H9 (cell line): ENCODE measurements at regions not wholly inside any gene's neighbourhood (a gene's known extent, or its start where the extent isn't known, plus 50 kb on each side); places are given as distances from the start of the nearest gene placed in this dataset.

Source experiments
- DNase-seq: peaks from one replicate; pipeline ENCODE4 v3.0.0-alpha.2; 2017
- H2AFZ ChIP-seq: one replicate; pipeline ENCODE4 v1.6.1; 2013; ENCODE audit warnings: mild to moderate bottlenecking, low read length, control low read depth, moderate library complexity
- H2AK5ac ChIP-seq: 2 replicates; pipeline ENCODE4 v1.6.1; 2013; ENCODE audit warnings: low read length, control low read depth, mixed read lengths; ENCODE audit not compliant: insufficient read length
- H2BK120ac ChIP-seq: one replicate; pipeline ENCODE4 v1.6.1; 2013; ENCODE audit warnings: low read depth, mild to moderate bottlenecking, low read length, control low read depth, inconsistent platforms; ENCODE audit not compliant: poor library complexity, severe bottlenecking
- H2BK12ac ChIP-seq: 2 replicates; pipeline ENCODE4 v1.6.1; 2013; ENCODE audit warnings: low read length, control low read depth, mixed read lengths, low read depth; ENCODE audit not compliant: insufficient read length
- H2BK15ac ChIP-seq: 2 replicates; pipeline ENCODE4 v1.6.1; 2013; ENCODE audit warnings: low read depth, low read length, control low read depth
- H2BK20ac ChIP-seq: one replicate; pipeline ENCODE4 v1.6.1; 2013; ENCODE audit warnings: low read depth, mild to moderate bottlenecking, low read length, control low read depth, inconsistent platforms; ENCODE audit not compliant: poor library complexity, severe bottlenecking
- H2BK5ac ChIP-seq: 2 replicates; pipeline ENCODE4 v1.6.1; 2013; ENCODE audit warnings: low read length, control low read depth, mixed read lengths; ENCODE audit not compliant: insufficient read length
- H3K14ac ChIP-seq: 2 replicates; pipeline ENCODE4 v1.6.1; 2013; ENCODE audit warnings: low read length, control low read depth; ENCODE audit not compliant: insufficient read depth
- H3K18ac ChIP-seq: 2 replicates; pipeline ENCODE4 v1.6.1; 2013; ENCODE audit warnings: low read depth, mild to moderate bottlenecking, mixed read lengths, low read length, control low read depth; ENCODE audit not compliant: insufficient read length
- H3K23ac ChIP-seq: 2 replicates; pipeline ENCODE4 v1.6.1; 2013; ENCODE audit warnings: low read length, control low read depth, mixed read lengths, low read depth; ENCODE audit not compliant: insufficient read length
- H3K23me2 ChIP-seq: 2 replicates; pipeline ENCODE4 v1.6.1; 2013; ENCODE audit warnings: low read depth, mild to moderate bottlenecking, mixed read lengths, low read length, control low read depth; ENCODE audit not compliant: insufficient read length, poor library complexity, severe bottlenecking
- H3K27ac ChIP-seq: 2 replicates; pipeline ENCODE4 v1.5.1; 2013; ENCODE audit warnings: low read length, control low read depth, mixed read lengths, low read depth; ENCODE audit not compliant: insufficient read length
- H3K27me3 ChIP-seq: 2 replicates; pipeline ENCODE4 v1.6.1; 2013; ENCODE audit warnings: low read length, control low read depth, inconsistent platforms; ENCODE audit not compliant: insufficient read depth
- H3K4ac ChIP-seq: 2 replicates; pipeline ENCODE4 v1.6.1; 2013; ENCODE audit warnings: low read depth, mild to moderate bottlenecking, control low read depth, inconsistent platforms, low read length, moderate library complexity
- H3K4me1 ChIP-seq: 2 replicates; pipeline ENCODE4 v1.6.1; 2013; ENCODE audit warnings: low read length, control low read depth, inconsistent platforms; ENCODE audit not compliant: insufficient read depth
- H3K4me2 ChIP-seq: 2 replicates; pipeline ENCODE4 v1.6.1; 2013; ENCODE audit warnings: low read length, control low read depth, mixed read lengths; ENCODE audit not compliant: insufficient read length, insufficient read depth
- H3K56ac ChIP-seq: 2 replicates; pipeline ENCODE4 v1.6.1; 2013; ENCODE audit warnings: low read depth, mild to moderate bottlenecking, mixed read lengths, low read length, control low read depth; ENCODE audit not compliant: insufficient read length
- H3K79me1 ChIP-seq: 2 replicates; pipeline ENCODE4 v1.6.1; 2013; ENCODE audit warnings: low read depth, mild to moderate bottlenecking, moderate library complexity, low read length, control low read depth, inconsistent platforms; ENCODE audit not compliant: insufficient read depth, poor library complexity, severe bottlenecking
- H3K79me2 ChIP-seq: 2 replicates; pipeline ENCODE4 v1.6.1; 2013; ENCODE audit warnings: low read length, control low read depth, inconsistent platforms; ENCODE audit not compliant: insufficient read depth
- H3K9ac ChIP-seq: 2 replicates; pipeline ENCODE4 v1.6.1; 2013; ENCODE audit warnings: low read length, control low read depth, mixed read lengths; ENCODE audit not compliant: insufficient read length; ENCODE audit errors: extremely low read depth
- H3K9me3 ChIP-seq: one replicate; pipeline ENCODE4 v1.6.1; 2013; ENCODE audit warnings: low read depth, low read length, inconsistent platforms; ENCODE audit not compliant: control insufficient read depth
- H3T11ph ChIP-seq: one replicate; pipeline ENCODE4 v1.6.1; 2013; ENCODE audit warnings: mild to moderate bottlenecking, low read length, control low read depth, inconsistent platforms
- H4K20me1 ChIP-seq: one replicate; pipeline ENCODE4 v1.6.1; 2013; ENCODE audit not compliant: control insufficient read depth, insufficient read length, insufficient read depth
- H4K5ac ChIP-seq: 2 replicates; pipeline ENCODE4 v1.6.1; 2013; ENCODE audit warnings: low read depth, mild to moderate bottlenecking, mixed read lengths, low read length, control low read depth; ENCODE audit not compliant: insufficient read length
- H4K8ac ChIP-seq: replicated peaks from 2 replicates; pipeline ENCODE4 v1.6.1; 2013; ENCODE audit warnings: low read length, control low read depth, mixed read lengths, low read depth; ENCODE audit not compliant: insufficient read length
- H4K91ac ChIP-seq: 2 replicates; pipeline ENCODE4 v1.6.1; 2013; ENCODE audit warnings: low read depth, mild to moderate bottlenecking, moderate library complexity, mixed read lengths, low read length, control low read depth; ENCODE audit not compliant: insufficient read length
- H3K27ac Mint-ChIP-seq, 3 experiments: 2 replicates in 2 of 3; 3 replicates in 1 of 3; pipeline ENCODE4 v1.8.0; 2020 to 2021; ENCODE audit warnings: mixed read lengths in 3 of 3, mild to moderate bottlenecking in 1 of 3, moderate library complexity in 1 of 3
- H3K27me3 Mint-ChIP-seq: 2 replicates; pipeline ENCODE4 v1.8.0; 2021; ENCODE audit warnings: low read depth, mild to moderate bottlenecking, moderate library complexity, mixed read lengths
- H3K36me3 Mint-ChIP-seq, 3 experiments: 2 replicates in 2 of 3; 3 replicates in 1 of 3; pipeline ENCODE4 v1.8.0; 2020 to 2021; ENCODE audit warnings: low read depth in 3 of 3, mixed read lengths in 3 of 3; ENCODE audit not compliant: insufficient read depth in 1 of 3
- H3K4me1 Mint-ChIP-seq, 2 experiments: 2 replicates each; pipeline ENCODE4 v1.8.0; 2020; ENCODE audit warnings: mixed read lengths in 2 of 2
- H3K4me3 Mint-ChIP-seq, 2 experiments: 2 replicates in 1 of 2; 3 replicates in 1 of 2; pipeline ENCODE4 v1.8.0; 2020 to 2021; ENCODE audit warnings: mild to moderate bottlenecking in 2 of 2, mixed read lengths in 2 of 2, moderate library complexity in 1 of 2
- H3K9me3 Mint-ChIP-seq, 2 experiments: 2 replicates in 1 of 2; 3 replicates in 1 of 2; pipeline ENCODE4 v1.8.0; 2020; ENCODE audit warnings: mild to moderate bottlenecking in 2 of 2, mixed read lengths in 2 of 2, moderate library complexity in 1 of 2
- CTCF ChIP-seq: fragments of 200-600 bp; sonication (generic); conservative IDR thresholded peaks from 3 replicates; pipeline ENCODE4 v1.8.0; 2021; ENCODE audit warnings: antibody characterized with exemption, mild to moderate bottlenecking
- WGBS: extraction: QIAGEN DNeasy Blood & Tissue Kit; methylation state at CpG from one replicate; pipeline ENCODE4 v1.1.7; 2013; ENCODE audit warnings: missing lambda C conversion rate, low lambda C conversion rate, mixed read lengths; ENCODE audit not compliant: insufficient read length; ENCODE audit errors: extremely low coverage; 5-methylcytosine and 5-hydroxymethylcytosine counted together

- Histone ChIP-seq H2AK5ac (no peak overlapping the region), H3K79me2 (no peaks in the 10 kb centered on the region), H3K4me1 (no peaks in the 10 kb centered on the region), H3K27ac (no peak overlapping the region), H3T11ph (no peak overlapping the region), H4K8ac (no peak overlapping the region), H2BK15ac (no peak overlapping the region), H2BK120ac (no peak overlapping the region), H3K4me2 (no peak overlapping the region), H2BK5ac (no peak overlapping the region), H2AFZ (no peak overlapping the region), H3K79me1 (no peaks in the 10 kb centered on the region), H2BK20ac (no peak overlapping the region), H3K9ac (no peak overlapping the region), H3K56ac (no peak overlapping the region), H3K23me2 (no peaks in the 10 kb centered on the region), H3K18ac (no peak overlapping the region), H3K27me3 (no peaks in the 10 kb centered on the region), H3K23ac (no peak overlapping the region), H3K9me3 (no peaks in the 10 kb centered on the region), H4K20me1 (no peaks in the 10 kb centered on the region), H4K91ac (no peak overlapping the region), H2BK12ac (no peak overlapping the region), H4K5ac (no peak overlapping the region), H3K14ac (no peak overlapping the region), H3K4ac (no peak overlapping the region)
- Mint-ChIP-seq H3K9me3 (peaks cover 0 to 2% of the 10 kb centered on the region in 2 experiments; a peak in 1 of 5 replicates), H3K4me1 (0 out of 4 replicates have a peak, but pooled peaks cover 0 to 2% of the 10 kb centered on the region in 2 experiments), H3K4me3 (no peak overlapping the region), H3K36me3 (no peaks in the 10 kb centered on the region), H3K27me3 (peaks cover 3% of the 10 kb centered on the region), H3K27ac (no peak overlapping the region)
- TF ChIP-seq CTCF: no peak
- DNase-seq: no peak
- WGBS: no CpG with 5 or more reads among the region's 9 CpGs
These were observed 51.5 kb upstream of the SLCO3A1 start for GRCh38 chr15:91801836-91802534.
